Suprapubic skin (tissue), 4 donors: ENCODE measurements at regions not wholly inside any gene's neighbourhood (a gene's known extent, or its start where the extent isn't known, plus 50 kb on each side); places are given as distances from the start of the nearest gene placed in this dataset.
"Not testable (repeated sequence)": the region's sequence is repeated elsewhere in the genome, so short reads cannot be mapped to it uniquely, and the experiment has no call there.

Experiments used
- DNase-seq, 2 donors: peaks; one replicate each; pipeline ENCODE4 v3.0.0-alpha.2; 2019; ENCODE audit warnings: low spot score in 2 of 2
- H3K27ac ChIP-seq: fragments of 200-600 bp; sonication (generic); one replicate; pipeline ENCODE4 v1.5.1; 2019
- H3K27me3 ChIP-seq: fragments of 200-600 bp; sonication (generic); one replicate; pipeline ENCODE4 v1.5.1; 2019
- H3K36me3 ChIP-seq: fragments of 200-600 bp; sonication (generic); one replicate; pipeline ENCODE4 v1.5.1; 2019
- H3K4me1 ChIP-seq: fragments of 200-600 bp; sonication (generic); one replicate; pipeline ENCODE4 v1.5.1; 2019
- H3K4me3 ChIP-seq: fragments of 200-600 bp; sonication (generic); one replicate; pipeline ENCODE4 v1.5.1; 2019; ENCODE audit warnings: mild to moderate bottlenecking
- H3K9me3 ChIP-seq: fragments of 200-600 bp; sonication (generic); one replicate; pipeline ENCODE4 v1.5.1; 2019
- CTCF ChIP-seq, 2 donors: fragments of 200-600 bp in 1 of 2; fragments of 450-650 bp in 1 of 2; sonication (generic) in 1 of 2; IDR thresholded peaks; one replicate each; pipeline ENCODE4 v1.5.1; 2016 to 2019; ENCODE audit warnings: antibody characterized with exemption in 2 of 2, mild to moderate bottlenecking in 1 of 2, moderate library complexity in 1 of 2
- EP300 ChIP-seq: sonication (generic); formaldehyde crosslinking; IDR thresholded peaks from one replicate; pipeline ENCODE4 v1.6.1; 2017; ENCODE audit warnings: antibody characterized with exemption
- POLR2A ChIP-seq, 2 donors: fragments of 450-650 bp; IDR thresholded peaks; one replicate each; pipeline ENCODE4 v1.6.1; 2017; ENCODE audit warnings: antibody characterized with exemption in 2 of 2, mild to moderate bottlenecking in 2 of 2, moderate library complexity in 2 of 2
- POLR2AphosphoS5 ChIP-seq, 3 donors: sonication (generic); formaldehyde crosslinking; IDR thresholded peaks; one replicate each; pipeline ENCODE4 v1.6.1; 2017; ENCODE audit warnings: antibody characterized with exemption in 3 of 3
- WGBS: methylation state at CpG from one replicate; pipeline ENCODE4 v1.1.5; 2018; 5-methylcytosine and 5-hydroxymethylcytosine counted together

- Histone ChIP-seq H3K4me3 (no peak overlapping the region), H3K27me3 (no peaks in the 10 kb centered on the region), H3K36me3 (no peaks in the 10 kb centered on the region), H3K4me1 (no peaks in the 10 kb centered on the region), H3K27ac (no peak overlapping the region), H3K9me3 (no peaks in the 10 kb centered on the region)
- 40% methylated on average over 1 of the region's 1 CpG for WGBS
- no peak for DNase-seq
- TF ChIP-seq POLR2A (IDR thresholded peaks at IDR 0.05) = no peak
- no peak for TF ChIP-seq CTCF (IDR thresholded peaks at IDR 0.05)
- TF ChIP-seq EP300 = no peak
Measured at GRCh38 chr4:130077275-130077674, 981.3 kb downstream of the C4orf33 start.

DNA sequence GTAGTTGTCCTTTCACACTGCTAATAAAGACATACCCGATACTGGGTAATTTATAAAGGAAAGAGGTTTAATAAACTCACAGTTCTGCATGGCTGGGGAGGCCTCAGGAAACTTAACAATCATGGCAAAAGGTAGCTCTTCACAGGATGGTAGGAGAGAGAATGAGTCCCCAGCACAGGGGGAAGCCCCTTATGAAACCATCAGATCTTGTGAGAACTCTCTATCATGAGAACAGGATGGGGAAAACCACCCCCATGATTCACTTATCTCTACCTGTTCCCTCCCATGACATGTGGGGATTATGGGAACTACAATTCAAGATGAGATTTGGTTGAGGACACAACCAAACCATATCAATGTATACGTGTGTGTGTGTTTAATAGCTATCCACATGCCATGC is 983.1 kb downstream of the C4orf33 start:
- not testable (repeated sequence) for H3K4me3 ChIP-seq, H3K27ac ChIP-seq, H3K9me3 ChIP-seq, H3K36me3 ChIP-seq, H3K4me1 ChIP-seq, DNase-seq, H3K27me3 ChIP-seq
- WGBS = 83% methylated on average over 2 of the region's 2 CpGs

DNA sequence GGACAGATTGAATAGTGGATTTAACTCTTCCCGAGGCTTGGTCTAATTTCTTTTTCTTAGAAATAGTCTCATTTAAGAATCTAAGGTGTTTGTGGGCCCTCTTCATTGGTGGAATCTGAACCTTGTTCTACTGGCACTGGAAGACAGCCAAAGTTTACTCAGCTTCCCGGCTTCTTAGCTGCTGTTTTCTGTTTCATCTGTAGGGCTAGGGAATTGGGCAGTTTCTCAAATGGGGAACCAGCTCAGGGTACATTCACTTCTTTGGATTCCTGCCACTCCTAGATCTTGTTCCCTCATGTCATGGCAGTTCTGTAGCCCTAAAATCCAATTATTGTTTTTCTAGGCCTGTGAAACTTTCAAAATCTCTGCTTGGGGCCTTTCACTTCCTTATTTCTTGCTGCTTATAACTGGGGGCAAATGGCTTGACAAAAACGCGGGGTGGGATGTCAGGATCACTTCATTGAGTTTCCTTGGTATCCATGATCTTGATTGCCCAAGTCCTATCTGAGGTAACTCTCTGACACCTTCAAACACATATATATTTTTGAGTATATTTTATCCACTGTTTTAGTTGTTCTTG is 985.0 kb downstream of the C4orf33 start:
- Histone ChIP-seq H3K36me3 (no peaks in the 10 kb centered on the region), H3K4me3 (no peak overlapping the region), H3K27ac (no peak overlapping the region), H3K9me3 (no peaks in the 10 kb centered on the region), H3K4me1 (no peaks in the 10 kb centered on the region), H3K27me3 (no peaks in the 10 kb centered on the region)
- no peak for DNase-seq
- TF ChIP-seq CTCF (IDR thresholded peaks at IDR 0.05) (no peak), EP300 (no peak), POLR2A (IDR thresholded peaks at IDR 0.05) (no peak)
- whole genome bisulfite sequencing = 63% methylated on average over 4 of the region's 4 CpGs

- Histone ChIP-seq H3K4me1 (no peaks in the 10 kb centered on the region), H3K9me3 (no peaks in the 10 kb centered on the region), H3K27ac (no peak overlapping the region), H3K4me3 (no peak overlapping the region), H3K36me3 (no peaks in the 10 kb centered on the region), H3K27me3 (no peaks in the 10 kb centered on the region)
- no peak for DNase-seq
- 97% methylated on average over 6 of the region's 22 CpGs for WGBS
- no peak for TF ChIP-seq POLR2AphosphoS5 (IDR thresholded peaks at IDR 0.05)
- no peak for TF ChIP-seq POLR2A (IDR thresholded peaks at IDR 0.05)
- no peak for TF ChIP-seq EP300
- TF ChIP-seq CTCF (IDR thresholded peaks at IDR 0.05) = no peak
Measured at GRCh38 chr4:130090427-130090826, 994.5 kb downstream of the C4orf33 start.

- Histone ChIP-seq H3K27ac (no peak overlapping the region), H3K4me3 (no peak overlapping the region), H3K9me3 (no peaks in the 10 kb centered on the region), H3K4me1 (no peaks in the 10 kb centered on the region), H3K27me3 (no peaks in the 10 kb centered on the region), H3K36me3 (no peaks in the 10 kb centered on the region)
- no peak for DNase-seq
- no peak for TF ChIP-seq EP300
- TF ChIP-seq CTCF (IDR thresholded peaks at IDR 0.05) = no peak
- no peak for TF ChIP-seq POLR2A (IDR thresholded peaks at IDR 0.05)
- no peak for TF ChIP-seq POLR2AphosphoS5 (IDR thresholded peaks at IDR 0.05)
- 61% methylated on average over 8 of the region's 8 CpGs for WGBS
Measured at GRCh38 chr4:130092187-130093015, 996.4 kb downstream of the C4orf33 start.
